Stimulated activated CD8-positive, alpha-beta memory T cell treated with anti-CD3 and anti-CD28 coated beads, Interleukin-2, amount 100 ng/mL, for 1 hour (primary cell): ENCODE measurements at regions not wholly inside any gene's neighbourhood (a gene's known extent, or its start where the extent isn't known, plus 50 kb on each side); places are given as distances from the start of the nearest gene placed in this dataset.

Experiments
- DNase-seq, 2 donors: peaks; one replicate each; pipeline ENCODE4 v3.0.0-alpha.2; 2020; ENCODE audit warnings: low read depth in 2 of 2

DNA sequence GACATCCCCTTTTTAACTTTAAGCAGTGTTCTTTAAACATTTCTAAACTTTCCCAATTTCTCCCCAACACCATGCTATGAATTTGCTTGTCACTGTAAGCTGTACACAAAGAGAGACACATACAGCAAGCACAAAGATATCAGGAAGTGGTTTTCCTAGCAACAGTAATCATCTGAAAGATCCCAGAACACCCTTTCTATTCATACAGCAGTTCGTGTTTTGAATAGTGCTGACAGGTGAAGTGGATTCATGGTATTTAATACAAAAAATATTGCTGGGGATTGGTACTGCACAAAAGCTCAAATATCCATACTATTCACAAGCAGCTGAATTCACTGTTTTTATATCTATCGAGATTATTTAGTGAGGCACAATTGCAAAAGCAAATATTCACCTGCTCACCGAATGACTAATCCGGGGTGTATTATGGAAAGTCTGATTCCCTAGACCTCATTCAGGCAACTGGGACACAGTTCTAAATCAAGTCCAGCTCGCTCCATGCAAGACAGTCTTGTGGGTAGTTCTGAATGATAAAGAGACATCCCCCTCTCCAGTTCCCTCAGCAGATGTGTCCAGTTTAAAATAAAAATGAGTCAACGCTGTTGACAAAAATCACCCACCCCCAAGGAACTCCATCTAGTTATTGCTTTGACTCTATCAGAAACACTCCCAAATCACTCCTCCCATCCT is 107.1 kb upstream of the TSHZ2 start:
- DNase-seq, result no peak

DNA sequence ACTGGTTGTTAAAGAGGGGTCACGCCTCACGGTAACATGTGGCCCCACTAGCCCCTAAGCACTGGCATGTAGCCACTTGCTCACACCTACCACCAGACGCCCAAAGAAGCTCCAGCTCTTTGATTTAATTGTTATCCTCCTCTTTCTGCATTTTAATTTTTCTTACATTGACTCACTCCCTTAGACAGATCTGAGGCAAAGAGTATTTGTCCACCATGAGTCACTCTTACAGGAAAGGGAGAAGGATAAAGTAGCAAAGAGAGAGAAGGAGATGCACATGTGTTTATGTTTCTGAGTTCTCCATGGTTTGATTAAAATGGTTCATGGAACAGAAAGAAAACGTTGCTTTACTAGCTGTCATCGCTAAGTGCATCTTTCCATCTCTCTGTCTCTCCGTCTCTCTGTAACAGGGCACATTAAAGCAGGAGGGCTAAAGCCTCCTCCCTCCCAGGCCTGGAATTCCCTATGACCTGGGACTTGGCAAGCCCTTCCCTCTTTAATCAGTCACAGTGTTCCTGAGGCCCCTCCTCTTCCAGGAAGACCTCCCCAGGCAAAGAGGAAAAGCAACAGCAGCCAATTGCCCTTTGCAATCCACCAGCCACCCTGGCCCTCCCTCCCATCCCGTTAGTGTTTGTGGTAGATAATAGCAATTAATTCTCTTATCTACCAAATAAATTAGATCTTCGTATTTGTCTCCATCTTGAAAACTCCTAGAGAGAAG is 112.8 kb upstream of the TSHZ2 start:
- DNase-seq, result no peak

DNA sequence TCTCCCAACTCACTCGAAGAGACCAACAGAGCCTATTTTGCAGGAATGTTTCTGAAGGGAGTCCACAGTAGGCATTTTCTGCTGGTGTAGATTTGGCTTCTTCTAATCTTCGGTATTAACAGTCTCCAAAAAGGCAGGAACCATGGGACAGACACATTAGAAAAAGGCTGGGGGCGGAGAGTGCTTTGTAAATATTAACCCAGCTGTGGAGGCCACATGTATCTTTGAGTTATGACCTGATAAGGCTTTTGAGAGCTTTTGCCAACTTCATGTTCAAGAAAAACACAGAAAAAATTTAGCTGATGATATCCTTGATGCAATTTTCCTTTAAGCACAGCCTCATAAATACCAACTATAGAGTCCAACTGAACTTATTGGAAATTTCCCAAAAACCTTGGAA is 119.4 kb upstream of the TSHZ2 start:
- DNase-seq, result no peak

DNA sequence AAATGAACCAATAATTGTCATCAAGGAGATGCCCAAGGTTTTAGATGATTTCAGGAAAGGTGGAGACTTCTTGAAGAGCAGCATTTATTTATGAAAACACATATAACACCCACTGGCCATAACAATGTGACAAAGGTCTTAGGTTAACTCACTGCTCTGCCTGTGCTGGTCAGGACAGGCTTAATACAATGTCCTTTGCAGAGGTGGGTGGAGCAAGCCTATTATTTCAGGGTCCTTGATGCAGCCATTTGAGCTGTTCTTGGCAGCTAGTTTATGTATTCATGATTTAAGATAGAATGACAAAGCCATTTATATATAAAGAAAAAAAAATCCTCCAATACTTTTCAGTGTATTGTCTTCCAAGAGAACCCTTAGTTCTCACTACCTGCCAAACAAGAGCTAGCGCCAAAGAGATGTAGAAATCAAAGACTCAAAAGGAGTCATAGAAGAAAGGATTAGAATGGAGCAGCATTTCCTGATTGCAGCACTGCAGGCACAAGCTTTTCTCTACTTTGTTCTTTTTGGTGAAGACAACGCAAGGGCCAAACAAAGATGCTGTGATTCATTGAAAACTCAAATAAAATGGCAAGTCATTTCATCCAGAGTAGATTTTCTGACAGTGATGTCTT is 124.3 kb upstream of the TSHZ2 start:
- DNase-seq, result no peak

DNA sequence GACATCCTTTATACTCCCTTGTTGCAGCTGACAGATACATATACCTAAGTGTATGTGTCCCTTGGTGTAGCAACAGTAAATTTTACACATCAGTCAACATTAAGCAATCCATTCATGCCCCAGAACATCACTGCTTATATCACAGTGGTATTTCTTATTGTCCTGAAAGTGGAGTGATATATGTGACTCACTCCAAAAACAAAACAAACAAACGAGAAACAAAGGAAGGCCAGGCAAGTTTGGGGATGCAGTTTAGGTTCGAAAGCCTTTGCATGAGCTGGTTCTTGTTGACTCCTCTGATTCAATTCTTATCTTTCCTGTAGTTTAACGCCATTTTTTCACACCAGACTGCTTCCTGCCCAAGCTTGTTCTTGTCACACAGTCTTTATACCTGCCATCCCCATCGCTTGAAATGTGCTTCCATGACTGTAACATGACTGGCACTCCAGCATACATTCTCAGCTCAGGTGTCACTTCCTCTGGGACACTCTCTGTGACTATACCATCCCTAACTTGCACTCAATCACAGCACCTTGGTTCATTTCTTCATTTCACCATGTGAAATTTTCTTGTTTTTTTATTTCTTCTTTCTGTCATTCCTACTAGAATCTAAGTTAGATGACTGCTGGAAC is 125.0 kb upstream of the TSHZ2 start:
- DNase-seq, result no peak

DNA sequence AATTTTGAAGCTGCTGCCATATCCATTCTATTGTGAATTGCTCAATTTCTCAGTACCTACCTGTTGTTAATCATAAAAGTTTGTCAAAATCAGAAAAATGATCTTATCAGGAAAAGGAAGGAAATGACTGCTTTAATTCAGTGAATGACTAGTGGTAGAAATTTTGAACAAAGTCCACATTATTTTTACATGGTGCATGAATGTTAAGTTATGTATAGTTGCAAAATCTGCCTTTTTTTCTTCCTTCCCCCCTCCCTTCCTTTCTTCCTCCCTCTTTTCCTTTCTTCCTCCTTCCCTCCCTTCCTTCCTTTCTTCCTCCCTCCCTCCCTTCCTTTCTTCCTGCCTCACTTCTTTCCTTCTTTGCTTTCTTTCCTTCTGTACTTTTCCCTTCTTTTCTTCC is 127.1 kb upstream of the TSHZ2 start:
- no peak for DNase-seq

DNA sequence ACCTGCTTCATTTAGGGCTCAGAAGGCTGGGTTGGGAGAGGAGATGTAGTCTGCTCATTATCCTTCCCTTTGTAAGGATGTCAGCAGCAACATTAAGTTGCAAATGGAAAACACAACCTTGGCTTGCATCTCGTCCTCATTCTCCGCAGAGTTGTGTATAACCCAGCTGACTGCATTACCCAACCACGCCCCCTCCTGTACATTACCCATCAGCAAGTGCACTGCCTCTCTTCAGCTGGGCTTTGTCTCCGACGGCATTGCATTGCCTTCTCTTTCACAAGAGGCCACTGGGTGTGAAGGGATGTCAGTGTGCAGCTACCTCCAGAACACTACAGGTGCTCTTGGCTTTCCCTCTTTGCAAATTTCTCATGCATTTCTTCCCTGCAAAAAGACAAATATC is 128.7 kb upstream of the TSHZ2 start:
- DNase-seq, result no peak

DNA sequence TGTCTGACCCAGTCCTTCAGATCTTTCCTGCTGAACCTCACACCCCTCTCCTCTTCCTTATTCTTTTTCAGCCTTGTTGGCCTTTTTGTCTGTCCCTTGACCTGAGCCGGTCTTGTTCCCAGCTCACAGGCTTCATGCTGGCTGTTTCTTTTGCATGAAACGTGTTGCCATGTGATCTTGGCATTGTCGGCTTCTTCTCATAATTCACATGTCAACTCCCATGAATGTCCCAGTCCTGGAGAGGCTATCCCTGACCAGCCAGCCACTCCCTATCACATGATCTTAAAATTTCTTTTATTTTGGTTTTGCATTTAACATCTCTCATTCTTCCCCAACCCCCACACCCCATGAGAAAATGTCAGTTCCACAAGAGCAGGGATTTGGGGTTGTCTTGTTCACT is 131.2 kb upstream of the TSHZ2 start:
- no peak for DNase-seq

GRCh38 chr20:52840041-52840440 is 132.1 kb upstream of the TSHZ2 start:
- DNase-seq, result no peak

- DNase-seq, result no peak
These were observed 133.5 kb upstream of the TSHZ2 start for GRCh38 chr20:52838510-52839241.

DNA sequence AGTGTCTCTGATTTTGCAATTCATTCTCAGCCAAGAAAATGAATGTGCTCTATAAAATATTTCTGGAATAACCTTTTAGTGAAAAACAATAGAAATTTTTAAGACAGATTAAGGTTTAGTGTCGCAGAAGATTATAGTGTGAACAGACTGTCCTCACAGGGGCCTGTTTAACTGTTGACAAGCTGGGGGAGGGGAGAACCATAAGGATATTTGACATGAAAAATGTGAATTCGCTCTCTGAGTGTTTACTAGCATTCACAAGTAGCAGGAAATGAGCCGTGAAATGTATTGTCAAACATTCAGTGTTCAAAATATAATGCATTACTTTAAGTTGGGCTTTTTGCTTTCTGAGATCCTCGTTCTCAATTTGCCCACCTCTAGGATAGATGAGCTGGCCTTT is 134.8 kb upstream of the TSHZ2 start:
- DNase-seq, result no peak

DNA sequence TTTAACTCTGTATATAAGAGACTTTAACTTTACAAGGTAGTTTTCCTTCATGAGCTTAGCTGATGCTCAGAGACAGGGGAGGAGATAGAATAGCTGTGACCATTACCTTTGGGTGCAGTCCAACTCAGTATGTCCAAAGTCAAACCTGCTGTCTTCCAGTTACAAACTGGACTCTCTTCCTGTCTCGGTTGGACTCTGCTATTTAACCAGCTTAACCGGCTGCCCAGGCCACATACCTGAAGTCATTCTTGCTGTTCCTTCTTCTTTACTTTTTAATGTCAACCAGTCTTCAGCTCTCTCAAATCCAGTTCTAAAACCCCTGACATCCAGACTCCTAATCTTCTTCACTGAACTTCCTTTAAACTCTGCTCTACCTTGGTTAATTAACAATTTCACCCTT is 138.3 kb upstream of the TSHZ2 start:
- DNase-seq, result no peak

DNA sequence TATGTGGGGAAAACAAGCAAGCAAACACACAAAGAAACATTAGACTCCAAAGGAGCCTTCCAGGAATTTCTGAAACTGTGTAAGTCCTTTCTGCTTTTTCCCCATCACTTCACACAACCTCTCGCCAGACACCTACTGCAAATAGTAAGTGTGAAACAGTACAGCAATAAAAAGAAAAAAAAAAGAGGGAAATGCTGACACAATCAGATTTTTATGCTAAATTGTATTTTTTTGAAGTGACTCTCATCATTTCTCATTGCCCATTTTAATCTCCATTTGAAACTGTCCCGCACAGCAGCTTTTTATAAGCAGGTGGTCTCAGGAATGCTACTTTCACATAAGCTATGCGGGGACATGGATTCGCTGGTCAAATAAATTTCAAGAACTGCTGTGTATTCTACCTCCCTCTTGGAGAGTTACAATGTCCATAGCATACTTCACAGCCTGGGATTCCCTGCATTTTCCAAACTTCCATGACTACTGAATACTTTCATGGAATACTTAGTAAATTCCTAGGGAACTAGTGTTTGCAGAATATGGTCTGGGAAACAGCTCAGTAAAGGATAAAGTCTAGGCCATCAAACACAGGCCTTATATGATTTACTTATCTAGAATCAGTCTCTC is 139.9 kb upstream of the TSHZ2 start:
- no peak for DNase-seq

DNA sequence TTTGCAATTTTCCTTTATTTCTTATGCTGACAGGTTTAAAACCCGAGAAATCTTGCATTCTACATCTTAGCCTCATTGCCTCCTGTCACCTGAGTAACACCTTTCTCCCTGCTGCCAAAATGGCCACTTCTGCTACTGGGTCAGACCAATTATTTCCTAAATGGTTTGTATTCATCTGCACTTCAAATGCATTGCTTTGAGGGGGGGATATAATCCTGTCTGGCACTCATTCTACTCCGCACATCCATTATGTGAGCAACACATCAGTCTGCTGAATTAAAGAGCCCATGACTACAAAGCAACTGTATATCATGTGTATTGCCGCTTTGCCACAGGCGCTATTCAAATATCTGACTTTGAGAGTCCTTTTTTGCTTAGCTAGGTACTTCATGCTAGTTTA is 141.6 kb upstream of the TSHZ2 start:
- DNase-seq, result no peak

- DNase-seq, result no peak
These were observed 143.0 kb upstream of the TSHZ2 start for GRCh38 chr20:52829111-52829510.

- DNase-seq, result no peak
These were observed 144.0 kb upstream of the TSHZ2 start for GRCh38 chr20:52828199-52828598.

DNA sequence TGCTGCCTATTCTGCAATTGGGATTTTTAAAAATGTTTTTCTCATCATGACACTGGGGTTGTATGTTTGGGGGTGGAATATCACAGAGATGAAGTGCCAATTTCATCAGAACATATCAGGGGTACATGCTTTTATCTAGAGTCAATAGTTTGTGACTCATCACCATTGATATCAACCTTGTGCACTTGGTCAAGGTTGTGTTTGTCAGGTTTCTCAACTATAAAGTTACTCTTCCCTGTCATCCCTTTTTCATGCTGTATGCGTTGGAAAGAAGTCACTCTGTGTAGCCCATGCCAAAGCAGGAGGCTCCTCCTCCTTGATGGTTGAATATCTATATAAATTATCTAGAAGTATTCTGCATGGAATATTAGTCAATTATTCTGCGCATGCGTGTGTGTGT is 145.4 kb upstream of the TSHZ2 start:
- DNase-seq, result no peak

DNA sequence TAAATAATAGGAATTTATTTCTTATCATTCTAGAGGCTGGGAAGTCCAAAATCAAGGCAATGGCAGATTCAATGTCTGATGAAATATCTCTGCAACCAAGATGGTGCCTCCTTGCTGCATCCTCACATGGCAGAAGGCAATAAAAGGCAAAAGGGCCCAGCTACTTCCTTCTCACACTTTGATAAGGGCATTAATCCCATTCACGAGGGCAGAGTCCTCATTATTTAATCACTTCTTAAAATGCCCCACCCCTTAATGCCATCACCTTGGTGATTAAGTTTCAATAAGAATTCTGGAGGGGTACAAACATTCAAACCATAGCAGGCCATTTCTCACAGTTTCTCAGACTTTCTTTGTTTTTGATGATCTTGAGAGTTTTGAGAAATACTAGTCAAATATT is 145.8 kb upstream of the TSHZ2 start:
- no peak for DNase-seq

DNA sequence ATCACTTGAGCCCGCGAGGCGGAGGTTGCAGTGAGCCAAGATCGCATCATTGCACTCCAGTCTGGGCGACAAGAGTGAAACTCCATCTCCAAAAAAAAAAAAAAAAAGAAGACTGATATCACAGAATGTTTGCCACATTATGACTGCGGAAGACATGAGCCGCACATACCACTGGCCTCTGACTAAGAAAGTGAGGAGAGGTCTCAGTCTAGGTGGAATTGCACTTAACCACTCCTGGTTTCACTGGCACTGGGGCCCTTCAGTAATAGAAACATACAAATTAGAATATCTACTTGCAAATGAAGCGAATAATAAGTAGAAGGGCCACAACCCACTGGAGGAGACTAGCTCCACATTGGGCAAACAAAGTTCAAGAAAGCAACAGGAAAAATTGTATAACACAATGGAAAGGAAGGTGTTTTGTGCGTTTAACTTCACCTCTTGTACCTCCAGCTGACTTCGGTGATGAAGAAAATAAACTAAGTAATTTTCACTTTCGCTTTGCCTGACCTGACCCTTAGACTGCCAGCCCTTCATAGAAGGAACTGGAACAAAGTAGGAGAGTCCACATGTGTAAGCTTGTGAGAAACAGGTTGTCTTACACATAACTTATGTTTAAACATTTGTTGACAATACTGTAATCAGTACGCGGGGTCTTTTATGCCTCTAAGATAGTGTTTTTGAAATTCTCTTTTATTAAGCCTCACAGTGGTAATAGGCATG is 147.5 kb upstream of the TSHZ2 start:
- DNase-seq, result no peak

DNA sequence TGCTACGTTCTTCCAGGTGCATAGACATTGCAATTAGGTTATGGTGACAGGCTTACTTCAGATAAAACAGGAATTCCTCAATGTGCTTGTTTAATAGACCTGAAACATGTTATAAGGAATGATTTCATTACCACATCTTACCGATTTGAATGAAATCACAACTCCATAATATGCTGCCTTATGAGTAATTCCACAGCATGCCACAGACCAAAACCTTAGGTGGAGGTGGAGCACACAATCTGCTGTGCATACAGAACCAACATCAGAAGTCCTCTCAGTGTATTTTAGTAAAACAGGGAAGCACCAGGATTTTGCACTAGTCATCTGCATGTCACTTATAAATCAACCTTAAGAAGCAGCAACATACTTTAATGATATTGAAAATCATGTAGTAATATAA is 148.9 kb upstream of the TSHZ2 start:
- no peak for DNase-seq
